Neural cell (in vitro differentiated cells): ENCODE measurements at regions not wholly inside any gene's neighbourhood (a gene's known extent, or its start where the extent isn't known, plus 50 kb on each side); places are given as distances from the start of the nearest gene placed in this dataset.

Experiments used
- H2AFZ ChIP-seq: fragments of 200-600, 300-800 bp; sonication (generic), shearing (Covaris generic); 2 replicates; pipeline ENCODE4 v1.6.0; 2014; ENCODE audit warnings: low read depth, mild to moderate bottlenecking, antibody characterized with exemption, low read length, moderate library complexity
- H3F3A ChIP-seq: fragments of 200-600 bp; shearing (Covaris generic); 2 replicates; pipeline ENCODE4 v1.6.1; 2016; ENCODE audit warnings: mild to moderate bottlenecking, moderate library complexity, mixed read lengths, antibody characterized with exemption, low read length; ENCODE audit not compliant: insufficient read depth, poor library complexity, severe bottlenecking
- H3K27ac ChIP-seq: fragments of 200-600, 300-800 bp; sonication (generic), shearing (Covaris generic); 2 replicates; pipeline ENCODE4 v1.5.1; 2014; ENCODE audit warnings: mild to moderate bottlenecking, low read length, moderate library complexity
- H3K27me3 ChIP-seq: fragments of 300-800, 200-600 bp; sonication (generic), shearing (Covaris generic); 2 replicates; pipeline ENCODE4 v1.6.0; 2014; ENCODE audit warnings: mild to moderate bottlenecking, low read depth, low read length, moderate library complexity; ENCODE audit not compliant: insufficient read depth
- H3K36me3 ChIP-seq: fragments of 300-800, 200-600 bp; sonication (generic), shearing (Covaris generic); 2 replicates; pipeline ENCODE4 v1.5.1; 2014; ENCODE audit warnings: mild to moderate bottlenecking, antibody characterized with exemption, low read length, moderate library complexity; ENCODE audit not compliant: insufficient read depth
- H3K4me2 ChIP-seq: fragments of 300-800, 200-600 bp; sonication (generic), shearing (Covaris generic); 2 replicates; pipeline ENCODE4 v1.6.0; 2014; ENCODE audit warnings: mild to moderate bottlenecking, low read length
- H3K4me3 ChIP-seq: fragments of 300-800, 200-600 bp; sonication (generic), shearing (Covaris generic); 2 replicates; pipeline ENCODE4 v1.5.1; 2014; ENCODE audit warnings: mild to moderate bottlenecking, low read length, moderate library complexity
- H3K79me2 ChIP-seq: fragments of 200-600 bp; shearing (Covaris generic); replicated peaks from 2 replicates; pipeline ENCODE4 v1.6.0; 2014; ENCODE audit warnings: mild to moderate bottlenecking, low read length, moderate library complexity; ENCODE audit not compliant: insufficient read depth
- H3K9ac ChIP-seq: fragments of 300-800, 200-600 bp; sonication (generic), shearing (Covaris generic); 2 replicates; pipeline ENCODE4 v1.6.1; 2016; ENCODE audit warnings: mild to moderate bottlenecking, low read length, mixed read lengths
- H3K9me2 ChIP-seq: fragments of 200-600 bp; shearing (Covaris generic); 2 replicates; pipeline ENCODE4 v1.6.1; 2016; ENCODE audit warnings: mild to moderate bottlenecking, low read length, mixed read lengths; ENCODE audit not compliant: insufficient read depth
- H3K9me3 ChIP-seq: fragments of 200-600, 300-800 bp; sonication (generic), shearing (Covaris generic); 2 replicates; pipeline ENCODE4 v1.6.1; 2016; ENCODE audit warnings: mild to moderate bottlenecking, mixed run types, low read length, moderate library complexity, mixed read lengths
- H4K20me1 ChIP-seq: fragments of 200-600 bp; shearing (Covaris generic); 2 replicates; pipeline ENCODE4 v1.6.1; 2016; ENCODE audit warnings: mild to moderate bottlenecking, mixed run types; ENCODE audit not compliant: insufficient read depth
- CTCF ChIP-seq: fragments of 450-650 bp; IDR thresholded peaks from 2 replicates; pipeline ENCODE4 v1.5.1; 2014; ENCODE audit warnings: antibody characterized with exemption, mild to moderate bottlenecking, moderate library complexity; ENCODE audit not compliant: poor library complexity, severe bottlenecking
- EP300 ChIP-seq: fragments of 450-650 bp; conservative IDR thresholded peaks from 2 replicates; pipeline ENCODE4 v1.6.1; 2014; ENCODE audit warnings: antibody characterized with exemption, mild to moderate bottlenecking, moderate library complexity; ENCODE audit not compliant: poor library complexity, severe bottlenecking
- EZH2 ChIP-seq: fragments of 200-600, 300-800 bp; shearing (Covaris generic), sonication (generic); IDR thresholded peaks from 2 replicates; pipeline ENCODE4 v1.6.1; 2014; ENCODE audit warnings: antibody characterized with exemption, low read length, borderline replicate concordance, mild to moderate bottlenecking; ENCODE audit not compliant: insufficient read depth, poor library complexity, severe bottlenecking
- MXI1 ChIP-seq: fragments of 450-650 bp; conservative IDR thresholded peaks from 2 replicates; pipeline ENCODE4 v1.6.1; 2014; ENCODE audit warnings: antibody characterized with exemption, mild to moderate bottlenecking; ENCODE audit not compliant: poor library complexity, severe bottlenecking
- POLR2AphosphoS5 ChIP-seq: IDR thresholded peaks from 2 replicates; pipeline ENCODE4 v1.6.1; 2012
- RAD21 ChIP-seq: fragments of 450-650 bp; conservative IDR thresholded peaks from 2 replicates; pipeline ENCODE4 v1.6.1; 2014; ENCODE audit warnings: antibody characterized with exemption, mild to moderate bottlenecking, moderate library complexity
- REST ChIP-seq: IDR thresholded peaks from 2 replicates; pipeline ENCODE4 v1.6.1; 2012; ENCODE audit warnings: borderline replicate concordance
- SMC3 ChIP-seq: fragments of 450-650 bp; conservative IDR thresholded peaks from 2 replicates; pipeline ENCODE4 v1.6.1; 2014; ENCODE audit warnings: antibody characterized with exemption, mild to moderate bottlenecking, moderate library complexity; ENCODE audit not compliant: poor library complexity
- TAF1 ChIP-seq: IDR thresholded peaks from 2 replicates; pipeline ENCODE4 v1.6.1; 2012; ENCODE audit warnings: low read depth

- Histone ChIP-seq H3K27ac (no peak overlapping the region), H3K9ac (no peak overlapping the region), H3K9me3 (no peaks in the 10 kb centered on the region), H3K9me2 (no peaks in the 10 kb centered on the region), H3F3A (no peaks in the 10 kb centered on the region), H3K36me3 (no peaks in the 10 kb centered on the region), H3K79me2 (no peaks in the 10 kb centered on the region), H2AFZ (no peak overlapping the region), H4K20me1 (no peaks in the 10 kb centered on the region), H3K4me2 (no peak overlapping the region), H3K4me3 (no peak overlapping the region), H3K27me3 (no peaks in the 10 kb centered on the region)
- TF ChIP-seq REST: no peak
- TF ChIP-seq MXI1: no peak
- no peak for TF ChIP-seq CTCF
- no peak for TF ChIP-seq EZH2
Measured at GRCh38 chr15:67981848-67982247, 72.3 kb upstream of the PIAS1 start.

DNA sequence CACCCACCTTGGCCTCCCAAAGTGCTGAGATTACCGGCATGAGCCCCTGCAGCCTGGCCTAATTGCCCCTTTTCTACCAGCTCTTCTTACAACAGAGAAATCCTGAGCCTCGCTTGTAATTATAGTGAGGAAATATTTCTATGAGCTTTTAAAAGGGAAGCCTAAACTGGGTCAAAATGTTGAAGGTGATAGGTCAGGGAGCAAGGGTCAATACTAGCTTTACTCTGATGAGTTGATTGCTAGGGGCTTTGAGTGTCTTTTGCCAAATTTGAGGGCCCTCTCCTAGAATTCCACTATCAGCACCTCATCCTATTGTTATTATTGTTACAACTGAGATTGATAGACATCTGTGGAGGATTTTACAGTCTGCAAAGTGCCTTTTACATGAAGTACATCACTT, 62.4 kb upstream of the PIAS1 start:
- no peak overlapping the region for H3K27ac ChIP-seq
- no peaks in the 10 kb centered on the region for H3K79me2 ChIP-seq
- no peak for TF ChIP-seq EZH2
- no peak for TF ChIP-seq REST
- no peak for TF ChIP-seq MXI1
- no peak for TF ChIP-seq RAD21
- no peak for TF ChIP-seq SMC3
- no peak for TF ChIP-seq EP300
- TF ChIP-seq CTCF: no peak
- no peak for TF ChIP-seq POLR2AphosphoS5
- TF ChIP-seq TAF1: no peak
- no peak overlapping the region for H2AFZ ChIP-seq
- H3K4me3 ChIP-seq: no peak overlapping the region
- no peaks in the 10 kb centered on the region for H3K27me3 ChIP-seq
- H3K9me3 ChIP-seq: no peaks in the 10 kb centered on the region
- no peak overlapping the region for H3K9ac ChIP-seq
- H3K9me2 ChIP-seq: no peaks in the 10 kb centered on the region
- H3F3A ChIP-seq: no peaks in the 10 kb centered on the region
- H4K20me1 ChIP-seq: no peaks in the 10 kb centered on the region
- no peak overlapping the region for H3K4me2 ChIP-seq
- no peaks in the 10 kb centered on the region for H3K36me3 ChIP-seq
